ENCODE measurements at regions not wholly inside any gene's neighbourhood (a gene's known extent, or its start where the extent isn't known, plus 50 kb on each side); places are given as distances from the start of the nearest gene placed in this dataset.
"Not testable (repeated sequence)": the region's sequence is repeated elsewhere in the genome, so short reads cannot be mapped to it uniquely, and the experiment has no call there.

GRCh38 chr18:56438480-56438879 is 199.9 kb downstream of the TXNL1 start:
- TF ChIP-seq CTCF, POLR2A (IDR thresholded peaks at IDR 0.05): not testable (repeated sequence)
